OCI-LY1 (cell line): ENCODE measurements at regions not wholly inside any gene's neighbourhood (a gene's known extent, or its start where the extent isn't known, plus 50 kb on each side); places are given as distances from the start of the nearest gene placed in this dataset.

Experiments
- H2AFZ ChIP-seq: fragments of 200-600 bp; sonication (generic), shearing (Covaris generic); 2 replicates; pipeline ENCODE4 v1.6.0; 2014; ENCODE audit warnings: antibody characterized with exemption, mild to moderate bottlenecking, low read length
- H3F3A ChIP-seq: fragments of 200-600 bp; sonication (generic), shearing (Covaris generic); 2 replicates; pipeline ENCODE4 v1.6.0; 2014; ENCODE audit warnings: mild to moderate bottlenecking, antibody characterized with exemption, low read length, moderate library complexity; ENCODE audit not compliant: insufficient read depth
- H3K27ac ChIP-seq: fragments of 200-600 bp; sonication (generic); 2 replicates; pipeline ENCODE4 v1.5.1; 2014; ENCODE audit warnings: low read length, mixed run types, mild to moderate bottlenecking, low read depth; ENCODE audit not compliant: poor library complexity, severe bottlenecking
- H3K27me3 ChIP-seq: fragments of 200-600 bp; sonication (generic); 2 replicates; pipeline ENCODE4 v1.6.0; 2014; ENCODE audit warnings: antibody characterized with exemption, mild to moderate bottlenecking, low read length, moderate library complexity; ENCODE audit not compliant: insufficient read depth
- H3K36me3 ChIP-seq: fragments of 200-600 bp; sonication (generic); 2 replicates; pipeline ENCODE4 v1.6.1; 2014; ENCODE audit warnings: mild to moderate bottlenecking, antibody characterized with exemption, low read length, moderate library complexity, mixed read lengths; ENCODE audit not compliant: insufficient read depth
- H3K4me1 ChIP-seq: fragments of 200-600 bp; sonication (generic); 2 replicates; pipeline ENCODE4 v1.5.1; 2014; ENCODE audit warnings: mild to moderate bottlenecking, low read length, moderate library complexity; ENCODE audit not compliant: insufficient read depth, severe bottlenecking
- H3K4me2 ChIP-seq: fragments of 200-600 bp; sonication (generic), shearing (Covaris generic); 2 replicates; pipeline ENCODE4 v1.6.1; 2014; ENCODE audit warnings: low read length
- H3K4me3 ChIP-seq: fragments of 200-600 bp; sonication (generic); 2 replicates; pipeline ENCODE4 v1.5.1; 2014; ENCODE audit warnings: low read length, low read depth, mild to moderate bottlenecking, mixed read lengths; ENCODE audit not compliant: poor library complexity, severe bottlenecking
- H3K79me2 ChIP-seq: fragments of 200-600 bp; shearing (Covaris generic); 2 replicates; pipeline ENCODE4 v1.6.1; 2016; ENCODE audit warnings: mixed run types, low read length, mixed read lengths; ENCODE audit not compliant: insufficient read depth
- H3K9ac ChIP-seq: fragments of 200-600 bp; sonication (generic), shearing (Covaris generic); 2 replicates; pipeline ENCODE4 v1.6.1; 2014; ENCODE audit warnings: mild to moderate bottlenecking, low read length, mixed read lengths
- H3K9me2 ChIP-seq: fragments of 200-600 bp; sonication (generic), shearing (Covaris generic); 2 replicates; pipeline ENCODE4 v1.6.1; 2014; ENCODE audit warnings: low read depth, mild to moderate bottlenecking, low read length, mixed read lengths
- H3K9me3 ChIP-seq: fragments of 200-600 bp; shearing (Covaris generic); 2 replicates; pipeline ENCODE4 v1.6.1; 2014; ENCODE audit warnings: low read length, mixed read lengths
- H4K20me1 ChIP-seq: fragments of 200-600 bp; sonication (generic), shearing (Covaris generic); 2 replicates; pipeline ENCODE4 v1.6.0; 2016; ENCODE audit warnings: mild to moderate bottlenecking, low read length; ENCODE audit not compliant: insufficient read depth
- EZH2 ChIP-seq: fragments of 200-600 bp; sonication (generic), shearing (Covaris generic); IDR thresholded peaks from 2 replicates; pipeline ENCODE4 v1.8.0; 2017; ENCODE audit warnings: borderline replicate concordance, mixed run types, mild to moderate bottlenecking, antibody characterized with exemption, low read length, moderate library complexity, mixed read lengths
- TF ChIP-seq, protein P1 (sequence below): fragments of 200-600 bp; sonication (generic), shearing (Covaris generic); IDR thresholded peaks from 2 replicates; pipeline ENCODE4 v1.5.1; 2017; ENCODE audit warnings: mild to moderate bottlenecking, antibody characterized with exemption, low read length, moderate library complexity, mixed read lengths

GRCh38 chr1:95622609-95623008 is 388.6 kb downstream of the RWDD3 start:
- H3K27me3 ChIP-seq: no peaks in the 10 kb centered on the region
- no peaks in the 10 kb centered on the region for H4K20me1 ChIP-seq
- no peak overlapping the region for H3K4me2 ChIP-seq
- H3K27ac ChIP-seq: no peak overlapping the region
- no peak overlapping the region for H3K4me3 ChIP-seq
- no peaks in the 10 kb centered on the region for H3K9me3 ChIP-seq
- no peaks in the 10 kb centered on the region for H3K4me1 ChIP-seq
- no peak for TF ChIP-seq EZH2
- no peaks in the 10 kb centered on the region for H3K36me3 ChIP-seq
- no peak overlapping the region for H2AFZ ChIP-seq
- no peaks in the 10 kb centered on the region for H3K79me2 ChIP-seq
- H3F3A ChIP-seq: no peaks in the 10 kb centered on the region
- H3K9me2 ChIP-seq: no peaks in the 10 kb centered on the region; the same call in 1 of the 2 replicates
- H3K9ac ChIP-seq: no peak overlapping the region

DNA sequence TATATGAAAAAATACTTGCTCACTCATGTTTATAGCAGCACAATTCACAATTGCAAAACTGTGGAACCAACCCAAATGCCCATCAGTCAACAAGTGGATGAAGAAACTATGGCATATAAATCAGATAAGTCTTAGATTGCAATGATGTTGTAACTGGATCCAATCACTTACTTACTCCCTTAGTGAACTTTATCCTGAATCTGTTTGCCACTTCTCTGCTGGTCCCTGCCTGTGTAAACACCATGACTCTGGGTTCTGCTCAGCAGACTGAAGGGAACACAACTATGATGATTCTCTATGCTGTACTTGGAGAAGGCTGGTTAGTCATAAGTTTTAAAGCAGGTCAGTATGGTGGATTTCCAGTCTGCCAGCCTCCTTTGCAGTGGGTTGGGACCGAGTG is 391.2 kb downstream of the RWDD3 start:
- Histone ChIP-seq H3K9ac (no peak overlapping the region), H3K4me1 (no peaks in the 10 kb centered on the region), H4K20me1 (no peaks in the 10 kb centered on the region), H3F3A (no peaks in the 10 kb centered on the region), H3K27ac (no peak overlapping the region), H3K4me3 (no peak overlapping the region), H3K36me3 (no peaks in the 10 kb centered on the region), H3K27me3 (no peaks in the 10 kb centered on the region), H3K4me2 (no peak overlapping the region), H3K9me2 (no peaks in the 10 kb centered on the region; the same call in 1 of the 2 replicates), H2AFZ (no peak overlapping the region), H3K9me3 (no peaks in the 10 kb centered on the region), H3K79me2 (no peaks in the 10 kb centered on the region)
- TF ChIP-seq, protein P1, sequence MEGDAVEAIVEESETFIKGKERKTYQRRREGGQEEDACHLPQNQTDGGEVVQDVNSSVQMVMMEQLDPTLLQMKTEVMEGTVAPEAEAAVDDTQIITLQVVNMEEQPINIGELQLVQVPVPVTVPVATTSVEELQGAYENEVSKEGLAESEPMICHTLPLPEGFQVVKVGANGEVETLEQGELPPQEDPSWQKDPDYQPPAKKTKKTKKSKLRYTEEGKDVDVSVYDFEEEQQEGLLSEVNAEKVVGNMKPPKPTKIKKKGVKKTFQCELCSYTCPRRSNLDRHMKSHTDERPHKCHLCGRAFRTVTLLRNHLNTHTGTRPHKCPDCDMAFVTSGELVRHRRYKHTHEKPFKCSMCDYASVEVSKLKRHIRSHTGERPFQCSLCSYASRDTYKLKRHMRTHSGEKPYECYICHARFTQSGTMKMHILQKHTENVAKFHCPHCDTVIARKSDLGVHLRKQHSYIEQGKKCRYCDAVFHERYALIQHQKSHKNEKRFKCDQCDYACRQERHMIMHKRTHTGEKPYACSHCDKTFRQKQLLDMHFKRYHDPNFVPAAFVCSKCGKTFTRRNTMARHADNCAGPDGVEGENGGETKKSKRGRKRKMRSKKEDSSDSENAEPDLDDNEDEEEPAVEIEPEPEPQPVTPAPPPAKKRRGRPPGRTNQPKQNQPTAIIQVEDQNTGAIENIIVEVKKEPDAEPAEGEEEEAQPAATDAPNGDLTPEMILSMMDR: no peak
- no peak for TF ChIP-seq EZH2

GRCh38 chr1:95627244-95627643 is 393.2 kb downstream of the RWDD3 start:
- Histone ChIP-seq H3F3A (no peaks in the 10 kb centered on the region), H3K4me2 (no peak overlapping the region), H3K27me3 (no peaks in the 10 kb centered on the region), H3K9me3 (no peaks in the 10 kb centered on the region), H3K79me2 (no peaks in the 10 kb centered on the region), H3K27ac (no peak overlapping the region), H3K9ac (no peak overlapping the region), H3K4me1 (no peaks in the 10 kb centered on the region), H3K9me2 (no peaks in the 10 kb centered on the region; the same call in 1 of the 2 replicates), H4K20me1 (no peaks in the 10 kb centered on the region), H3K36me3 (no peaks in the 10 kb centered on the region), H3K4me3 (no peak overlapping the region), H2AFZ (no peak overlapping the region)
- no peak for TF ChIP-seq EZH2
- TF ChIP-seq, protein P1: no peak

- no peaks in the 10 kb centered on the region for H4K20me1 ChIP-seq
- H3K4me2 ChIP-seq: no peak overlapping the region
- no peaks in the 10 kb centered on the region for H3K36me3 ChIP-seq
- H3K4me1 ChIP-seq: no peaks in the 10 kb centered on the region
- H3K27me3 ChIP-seq: no peaks in the 10 kb centered on the region
- no peak overlapping the region for H2AFZ ChIP-seq
- TF ChIP-seq, protein P1: no peak
- no peak for TF ChIP-seq EZH2
- H3K79me2 ChIP-seq: no peaks in the 10 kb centered on the region
- H3F3A ChIP-seq: no peaks in the 10 kb centered on the region
- no peak overlapping the region for H3K9ac ChIP-seq
- no peaks in the 10 kb centered on the region for H3K9me3 ChIP-seq
- H3K9me2 ChIP-seq: no peaks in the 10 kb centered on the region
- H3K4me3 ChIP-seq: no peak overlapping the region
- no peak overlapping the region for H3K27ac ChIP-seq
These were observed 397.7 kb downstream of the RWDD3 start for GRCh38 chr1:95631695-95632094.
